OCI-LY7 (cell line): ENCODE measurements at regions not wholly inside any gene's neighbourhood (a gene's known extent, or its start where the extent isn't known, plus 50 kb on each side); places are given as distances from the start of the nearest gene placed in this dataset.

Source experiments
- BruUV-seq: library from RNA; stranded (reverse); fragments of 400-500 nt; replicated peaks from 2 replicates; lab custom pipeline; 2021; lab: Mats Ljungman, UMichigan
- CTCF ChIA-PET: fragments of 300-600 bp; sonication (Branson Sonifier 250); formaldehyde crosslinking; loops from one replicate; lab custom pipeline; 2022; ENCODE audit warnings: antibody characterized with exemption; ENCODE audit not compliant: unreplicated experiment; lab: Charles Lee
- POLR2A ChIA-PET: fragments of 300-600 bp; sonication (Branson Sonifier 250); formaldehyde crosslinking; loops from one replicate; lab custom pipeline; 2022; ENCODE audit warnings: antibody characterized with exemption; lab: Charles Lee
- DNase-seq: peaks from one replicate; pipeline ENCODE4 v3.0.0-alpha.2; 2015; ENCODE audit warnings: low spot score
- H2AFZ ChIP-seq: fragments of 200-600 bp; sonication (generic), shearing (Covaris generic); 2 replicates; pipeline ENCODE4 v1.6.1; 2014; ENCODE audit warnings: mild to moderate bottlenecking, antibody characterized with exemption, low read length, moderate library complexity
- H3K27ac ChIP-seq: fragments of 200-600 bp; sonication (generic); 2 replicates; pipeline ENCODE4 v1.5.1; 2014; ENCODE audit warnings: mixed run types, low read depth, mild to moderate bottlenecking, moderate library complexity, low read length, inconsistent platforms; ENCODE audit not compliant: poor library complexity, severe bottlenecking
- H3K36me3 ChIP-seq: fragments of 200-600 bp; sonication (generic); 2 replicates; pipeline ENCODE4 v1.6.1; 2014; ENCODE audit warnings: mild to moderate bottlenecking, antibody characterized with exemption, low read length, moderate library complexity, mixed read lengths; ENCODE audit not compliant: insufficient read depth
- H3K4me1 ChIP-seq: fragments of 200-600 bp; sonication (generic); 2 replicates; pipeline ENCODE4 v1.5.1; 2014; ENCODE audit warnings: mild to moderate bottlenecking, low read length; ENCODE audit not compliant: insufficient read depth, poor library complexity, severe bottlenecking
- H3K4me2 ChIP-seq: fragments of 200-600 bp; sonication (generic); 2 replicates; pipeline ENCODE4 v1.6.1; 2014; ENCODE audit warnings: mild to moderate bottlenecking, low read length
- H3K4me3 ChIP-seq: fragments of 200-600 bp; sonication (generic); 2 replicates; pipeline ENCODE4 v1.5.1; 2014; ENCODE audit warnings: mild to moderate bottlenecking, low read depth, low read length; ENCODE audit not compliant: poor library complexity, severe bottlenecking
- H3K79me2 ChIP-seq: fragments of 200-600 bp; sonication (generic); 2 replicates; pipeline ENCODE4 v1.6.1; 2016; ENCODE audit warnings: low read depth, mild to moderate bottlenecking, low read length, moderate library complexity, mixed read lengths; ENCODE audit not compliant: insufficient read depth
- H3K9me2 ChIP-seq: fragments of 200-600 bp; sonication (generic); 2 replicates; pipeline ENCODE4 v1.6.1; 2016; ENCODE audit warnings: mild to moderate bottlenecking, low read length, mixed read lengths; ENCODE audit not compliant: insufficient read depth
- H3K9me3 ChIP-seq: fragments of 200-600 bp; sonication (generic); 2 replicates; pipeline ENCODE4 v1.6.1; 2014; ENCODE audit warnings: mild to moderate bottlenecking, mixed run types, low read length, mixed read lengths
- H4K20me1 ChIP-seq: fragments of 200-600 bp; sonication (generic); 2 replicates; pipeline ENCODE4 v1.6.1; 2014; ENCODE audit warnings: mild to moderate bottlenecking, antibody characterized with exemption, low read length, moderate library complexity, mixed read lengths; ENCODE audit not compliant: insufficient read depth
- CTCF ChIP-seq: fragments of 200-600 bp; sonication (generic); conservative IDR thresholded peaks from 2 replicates; pipeline ENCODE4 v1.5.1; 2014; ENCODE audit warnings: mild to moderate bottlenecking, antibody characterized with exemption, low read length, moderate library complexity, mixed read lengths
- EZH2phosphoT487 ChIP-seq: fragments of 200-600 bp; sonication (generic); IDR thresholded peaks from 2 replicates; pipeline ENCODE4 v1.6.1; 2018; ENCODE audit warnings: low read depth, borderline replicate concordance, mild to moderate bottlenecking, mixed run types, antibody characterized with exemption, low read length, moderate library complexity, mixed read lengths
- intact Hi-C: fragments of 100-400 bp; cut with micrococcal nuclease; formaldehyde crosslinking; loops from one replicate; pipeline ENCODE4 v1.10.0; 2022; ENCODE audit not compliant: unreplicated experiment

GRCh38 chr4:188414441-188414840 is 275.2 kb downstream of the TRIML1 start:
- no peaks in the 10 kb centered on the region for H3K9me2 ChIP-seq
- no peak for TF ChIP-seq EZH2phosphoT487
- TF ChIP-seq CTCF: no peak
- no peaks in the 10 kb centered on the region for H3K9me3 ChIP-seq
- no peaks in the 10 kb centered on the region for H4K20me1 ChIP-seq
- no peak overlapping the region for H2AFZ ChIP-seq
- intact Hi-C loops: no loop called here
- DNase-seq: no peak
- BruUV-seq: no TSS peak
- no peak overlapping the region for H3K4me2 ChIP-seq
- no peak overlapping the region for H3K27ac ChIP-seq
- POLR2A ChIA-PET: no interaction called here
- no peaks in the 10 kb centered on the region for H3K4me1 ChIP-seq
- H3K36me3 ChIP-seq: no peaks in the 10 kb centered on the region
- no peak overlapping the region for H3K4me3 ChIP-seq
- CTCF ChIA-PET: no interaction called here
- no peaks in the 10 kb centered on the region for H3K79me2 ChIP-seq

DNA sequence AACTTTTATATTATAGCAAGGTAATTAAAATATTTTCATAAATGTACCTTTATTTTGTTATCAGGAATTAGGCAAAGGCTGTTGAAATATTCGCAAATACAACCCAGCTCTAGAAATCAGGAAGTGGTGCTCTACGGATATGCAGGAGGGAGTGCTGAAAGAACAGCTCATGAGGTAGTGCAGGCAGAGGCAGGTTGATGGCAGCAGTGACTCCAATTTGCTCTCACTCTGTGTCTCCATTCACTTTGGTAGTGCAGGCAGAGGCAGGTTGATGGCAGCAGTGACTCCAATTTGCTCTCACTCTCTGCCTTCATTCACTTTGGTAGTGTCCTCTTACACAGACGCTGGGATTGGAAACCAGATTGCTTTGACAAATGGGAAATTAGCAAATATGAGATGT is 277.9 kb downstream of the TRIML1 start:
- no peak for TF ChIP-seq EZH2phosphoT487
- TF ChIP-seq CTCF: no peak
- no peak for DNase-seq
- H3K9me2 ChIP-seq: no peaks in the 10 kb centered on the region
- intact Hi-C loops: no loop called here
- no peaks in the 10 kb centered on the region for H3K9me3 ChIP-seq
- no peaks in the 10 kb centered on the region for H3K79me2 ChIP-seq
- POLR2A ChIA-PET: no interaction called here
- no peak overlapping the region for H2AFZ ChIP-seq
- CTCF ChIA-PET: no interaction called here
- no peaks in the 10 kb centered on the region for H4K20me1 ChIP-seq
- BruUV-seq: no TSS peak
- H3K4me2 ChIP-seq: no peak overlapping the region
- H3K4me3 ChIP-seq: no peak overlapping the region
- no peaks in the 10 kb centered on the region for H3K4me1 ChIP-seq
- H3K27ac ChIP-seq: no peak overlapping the region
- H3K36me3 ChIP-seq: no peaks in the 10 kb centered on the region

GRCh38 chr4:188423039-188423438 is 283.8 kb downstream of the TRIML1 start:
- no peaks in the 10 kb centered on the region for H3K4me1 ChIP-seq
- BruUV-seq: no TSS peak
- H3K9me3 ChIP-seq: no peaks in the 10 kb centered on the region
- H3K79me2 ChIP-seq: no peaks in the 10 kb centered on the region
- H3K27ac ChIP-seq: no peak overlapping the region
- H3K4me2 ChIP-seq: no peak overlapping the region
- intact Hi-C loops: no loop called here
- no peak for DNase-seq
- H3K4me3 ChIP-seq: no peak overlapping the region
- CTCF ChIA-PET: no interaction called here
- POLR2A ChIA-PET: interaction anchor here (0.9 kb wide), 1 partner anchor 8 kb away, joined by 3 read pairs; no protein-coding TSS in a partner anchor
- TF ChIP-seq EZH2phosphoT487 (no peak), CTCF (no peak)
- no peaks in the 10 kb centered on the region for H4K20me1 ChIP-seq
- no peaks in the 10 kb centered on the region for H3K36me3 ChIP-seq
- no peak overlapping the region for H2AFZ ChIP-seq
- no peaks in the 10 kb centered on the region for H3K9me2 ChIP-seq
